Mesenchymal stem cell (in vitro differentiated cells and primary cell): ENCODE measurements at regions not wholly inside any gene's neighbourhood (a gene's known extent, or its start where the extent isn't known, plus 50 kb on each side); places are given as distances from the start of the nearest gene placed in this dataset.
"Not testable (repeated sequence)": the region's sequence is repeated elsewhere in the genome, so short reads cannot be mapped to it uniquely, and the experiment has no call there.

Experiments used
- DNase-seq: peaks from one replicate; pipeline ENCODE4 v3.0.0-alpha.2; 2013
- H2AFZ ChIP-seq: one replicate; pipeline ENCODE4 v1.6.1; 2013; ENCODE audit warnings: low read depth, mild to moderate bottlenecking, control low read depth, inconsistent platforms, low read length, moderate library complexity
- H2AK5ac ChIP-seq: 2 replicates; pipeline ENCODE4 v1.6.1; 2013; ENCODE audit warnings: low read length, moderate library complexity, mild to moderate bottlenecking, inconsistent platforms; ENCODE audit not compliant: severe bottlenecking
- H2BK120ac ChIP-seq: one replicate; pipeline ENCODE4 v1.6.1; 2013; ENCODE audit warnings: low read depth, mild to moderate bottlenecking, inconsistent platforms, low read length, moderate library complexity
- H2BK12ac ChIP-seq, 2 experiments: one replicate each; pipeline ENCODE4 v1.6.1; 2013; ENCODE audit warnings: inconsistent platforms in 2 of 2, low read length in 2 of 2, mild to moderate bottlenecking in 2 of 2, moderate library complexity in 2 of 2, control low read depth in 1 of 2
- H2BK15ac ChIP-seq: one replicate; pipeline ENCODE4 v1.6.1; 2013; ENCODE audit warnings: mild to moderate bottlenecking, low read depth, inconsistent platforms; ENCODE audit not compliant: poor library complexity, severe bottlenecking
- H2BK5ac ChIP-seq: 2 replicates; pipeline ENCODE4 v1.6.1; 2013; ENCODE audit warnings: low read depth, mild to moderate bottlenecking, low read length, control low read depth, inconsistent platforms; ENCODE audit not compliant: poor library complexity, severe bottlenecking
- H3K14ac ChIP-seq, 2 experiments: one replicate each; pipeline ENCODE4 v1.6.1; 2013; ENCODE audit warnings: inconsistent platforms in 2 of 2, low read length in 2 of 2, control low read depth in 1 of 2, mild to moderate bottlenecking in 1 of 2, moderate library complexity in 1 of 2
- H3K18ac ChIP-seq, 2 experiments: one replicate each; pipeline ENCODE4 v1.6.1; 2013; ENCODE audit warnings: inconsistent platforms in 2 of 2, low read length in 2 of 2, control low read depth in 1 of 2, low read depth in 1 of 2, mild to moderate bottlenecking in 1 of 2
- H3K23ac ChIP-seq, 2 experiments: one replicate each; pipeline ENCODE4 v1.6.1; 2013; ENCODE audit warnings: inconsistent platforms in 2 of 2, low read length in 2 of 2, mild to moderate bottlenecking in 2 of 2, moderate library complexity in 2 of 2, control low read depth in 1 of 2
- H3K27ac ChIP-seq: 2 replicates; pipeline ENCODE4 v1.5.1; 2013; ENCODE audit warnings: mild to moderate bottlenecking, moderate library complexity, low read length, control low read depth, inconsistent platforms; ENCODE audit not compliant: poor library complexity, severe bottlenecking
- H3K27me3 ChIP-seq, 2 experiments: 2 replicates each; pipeline versions ENCODE4 v1.6.1 to v1.7.0; 2013; ENCODE audit warnings: low read length in 2 of 2, mild to moderate bottlenecking in 2 of 2, moderate library complexity in 2 of 2, control low read depth in 1 of 2, inconsistent platforms in 1 of 2; ENCODE audit not compliant: control insufficient read depth in 1 of 2, insufficient read depth in 1 of 2
- H3K36me3 ChIP-seq, 2 experiments: 2 replicates each; pipeline versions ENCODE4 v1.6.1 to v1.7.0; 2013; ENCODE audit warnings: low read length in 2 of 2, control low read depth in 1 of 2, inconsistent platforms in 1 of 2, low read depth in 1 of 2, mild to moderate bottlenecking in 1 of 2; ENCODE audit not compliant: insufficient read depth in 2 of 2, control insufficient read depth in 1 of 2
- H3K4ac ChIP-seq, 2 experiments: one replicate each; pipeline ENCODE4 v1.6.1; 2013; ENCODE audit warnings: inconsistent platforms in 2 of 2, low read length in 2 of 2, mild to moderate bottlenecking in 2 of 2, moderate library complexity in 2 of 2, control low read depth in 1 of 2, low read depth in 1 of 2
- H3K4me1 ChIP-seq: 2 replicates; pipeline ENCODE4 v1.6.1; 2013; ENCODE audit warnings: low read depth, low read length, control low read depth; ENCODE audit not compliant: control insufficient read depth, insufficient read depth
- H3K4me2 ChIP-seq: 2 replicates; pipeline ENCODE4 v1.6.1; 2013; ENCODE audit warnings: low read length, mild to moderate bottlenecking, inconsistent platforms; ENCODE audit not compliant: poor library complexity, severe bottlenecking
- H3K4me3 ChIP-seq, 2 experiments: 2 replicates each; pipeline versions ENCODE4 v1.5.1 to v1.7.0; 2013; ENCODE audit warnings: low read length in 2 of 2, mild to moderate bottlenecking in 2 of 2, control low read depth in 1 of 2, low read depth in 1 of 2; ENCODE audit not compliant: insufficient read depth in 1 of 2
- H3K79me1 ChIP-seq: replicated peaks from 2 replicates; pipeline ENCODE4 v1.6.1; 2013; ENCODE audit warnings: mild to moderate bottlenecking, control low read depth, low read length, inconsistent platforms; ENCODE audit not compliant: poor library complexity, severe bottlenecking
- H3K9ac ChIP-seq: 2 replicates; pipeline ENCODE4 v1.7.0; 2013; ENCODE audit warnings: mild to moderate bottlenecking, low read length, moderate library complexity
- H3K9me3 ChIP-seq: 2 replicates; pipeline ENCODE4 v1.7.0; 2013; ENCODE audit warnings: mild to moderate bottlenecking, low read length; ENCODE audit not compliant: control insufficient read depth
- H4K8ac ChIP-seq: one replicate; pipeline ENCODE4 v1.6.1; 2013; ENCODE audit warnings: inconsistent platforms, mild to moderate bottlenecking, low read length, moderate library complexity
- H4K91ac ChIP-seq: one replicate; pipeline ENCODE4 v1.6.1; 2013; ENCODE audit warnings: mild to moderate bottlenecking, low read length, inconsistent platforms
- WGBS: methylation state at CpG from one replicate; pipeline ENCODE4 v1.1.7; 2013; ENCODE audit warnings: mixed read lengths; 5-methylcytosine and 5-hydroxymethylcytosine counted together

- not testable (repeated sequence) for H3K4me3 ChIP-seq, H3K4ac ChIP-seq, H3K36me3 ChIP-seq, H2BK5ac ChIP-seq, H2BK120ac ChIP-seq, H3K14ac ChIP-seq, H3K4me1 ChIP-seq, H2BK12ac ChIP-seq, H2AFZ ChIP-seq, H3K9me3 ChIP-seq, H2BK15ac ChIP-seq, H2AK5ac ChIP-seq, H3K4me2 ChIP-seq, H3K27ac ChIP-seq, H3K23ac ChIP-seq, H3K79me1 ChIP-seq, H3K27me3 ChIP-seq, H3K9ac ChIP-seq, DNase-seq, H4K8ac ChIP-seq, H3K18ac ChIP-seq
- H4K91ac ChIP-seq = peak overlapping the region; percentile 58
- WGBS = 76% methylated on average over 7 of the region's 7 CpGs
Observed at GRCh38 chr20:30824666-30825065, 432.8 kb upstream of the DEFB115 start.

- not testable (repeated sequence) for DNase-seq, H3K79me1 ChIP-seq, H3K36me3 ChIP-seq, H3K4me1 ChIP-seq, H2BK15ac ChIP-seq, H4K91ac ChIP-seq, H4K8ac ChIP-seq, H3K18ac ChIP-seq, H3K4me3 ChIP-seq, H2AFZ ChIP-seq, H3K9me3 ChIP-seq, H3K4ac ChIP-seq, H3K23ac ChIP-seq, H2BK120ac ChIP-seq, H2BK5ac ChIP-seq, H2BK12ac ChIP-seq, H2AK5ac ChIP-seq, H3K14ac ChIP-seq, H3K9ac ChIP-seq, H3K4me2 ChIP-seq, H3K27me3 ChIP-seq, H3K27ac ChIP-seq
- 70% methylated on average over 4 of the region's 5 CpGs for WGBS
Observed at GRCh38 chr20:30845923-30846322, 411.5 kb upstream of the DEFB115 start.

GRCh38 chr20:30868271-30868670 is 389.2 kb upstream of the DEFB115 start:
- not testable (repeated sequence) for H4K8ac ChIP-seq

GRCh38 chr20:30871127-30871526 is 386.3 kb upstream of the DEFB115 start:
- not testable (repeated sequence) for H3K4me3 ChIP-seq, H2AFZ ChIP-seq, H3K79me1 ChIP-seq, H3K9me3 ChIP-seq, H3K36me3 ChIP-seq, H3K14ac ChIP-seq, H4K8ac ChIP-seq, H2BK12ac ChIP-seq, H2BK15ac ChIP-seq, H3K27ac ChIP-seq, H2BK5ac ChIP-seq, H3K4me2 ChIP-seq, H3K9ac ChIP-seq, H4K91ac ChIP-seq, H3K27me3 ChIP-seq, H3K4me1 ChIP-seq, H2BK120ac ChIP-seq, H2AK5ac ChIP-seq, DNase-seq, H3K18ac ChIP-seq, H3K4ac ChIP-seq, H3K23ac ChIP-seq
- WGBS = 69% methylated on average over 7 of the region's 7 CpGs

More at GRCh38 chr20:30868271-30868670, 389.2 kb upstream of the DEFB115 start:
- H3K14ac ChIP-seq, H3K23ac ChIP-seq, H3K27me3 ChIP-seq, H2BK120ac ChIP-seq, H2AFZ ChIP-seq, H3K79me1 ChIP-seq, H3K36me3 ChIP-seq, H2BK15ac ChIP-seq, H2BK12ac ChIP-seq, H2BK5ac ChIP-seq, H2AK5ac ChIP-seq, H3K27ac ChIP-seq, H3K4me3 ChIP-seq, H3K4ac ChIP-seq, H3K9me3 ChIP-seq, DNase-seq, H3K9ac ChIP-seq, H3K18ac ChIP-seq, H3K4me2 ChIP-seq, H3K4me1 ChIP-seq, H4K91ac ChIP-seq: not testable (repeated sequence)
- 78% methylated on average over 12 of the region's 12 CpGs for WGBS
